ENCODE measurements at regions not wholly inside any gene's neighbourhood (a gene's known extent, or its start where the extent isn't known, plus 50 kb on each side); places are given as distances from the start of the nearest gene placed in this dataset.
A peak's percentile ranks its signal among the peaks of the same experiment; 100 is the strongest.

GRCh38 chr3:124605781-124606579 lies 124.3 kb upstream of the UMPS start:
- H4K20me1 ChIP-seq (ENCODE audit: control insufficient read depth, extremely low read depth, insufficient read depth, low read length) = no peaks in the 10 kb centered on the region
- no peak for TF ChIP-seq EZH2 (IDR thresholded peaks at IDR 0.05; ENCODE audit: low read length, missing control alignments)
- no peak for TF ChIP-seq CTCF (conservative IDR thresholded peaks at IDR 0.05 in 1 of 2, IDR thresholded peaks at IDR 0.05 in 1 of 2; ENCODE audit: low read depth in 1 of 2, low read length in 2 of 2)
- no peak overlapping the region for H2AFZ ChIP-seq (ENCODE audit: low read length)
- H3K4me2 ChIP-seq (ENCODE audit: extremely low read depth, insufficient read depth, low read length) = no peak overlapping the region
- H3K9ac ChIP-seq (ENCODE audit: insufficient read depth, low read length) = no peak overlapping the region
- no peaks in the 10 kb centered on the region for H3K27me3 ChIP-seq (ENCODE audit: control insufficient read depth, insufficient read depth, low read length)
- H3K9me3 ChIP-seq (ENCODE audit: control insufficient read depth, insufficient read depth, low read depth, low read length) = no peaks in the 10 kb centered on the region
- H3K4me1 ChIP-seq (ENCODE audit: control insufficient read depth, extremely low read depth, insufficient read depth, low read length) = no peaks in the 10 kb centered on the region
- H3K36me3 ChIP-seq (ENCODE audit: control insufficient read depth, insufficient read depth, low read length) = no peaks in the 10 kb centered on the region
- DNase-seq (ENCODE audit: low read depth in 2 of 2) = no peak
- H3K4me3 ChIP-seq (replicated peaks in 1 of 4; ENCODE audit: control extremely low read depth in 1 of 4, insufficient read depth in 1 of 4, low read depth in 3 of 4, low read length in 4 of 4) = no peak overlapping the region
- no peaks in the 10 kb centered on the region for H3K79me2 ChIP-seq (ENCODE audit: control insufficient read depth, insufficient read depth, low read length)
- no peak overlapping the region for H3K27ac ChIP-seq (ENCODE audit: insufficient read depth, low read length)

- no peaks in the 10 kb centered on the region for H4K20me1 ChIP-seq (ENCODE audit: control insufficient read depth, extremely low read depth, insufficient read depth, low read length)
- TF ChIP-seq CTCF (conservative IDR thresholded peaks at IDR 0.05 in 1 of 2, IDR thresholded peaks at IDR 0.05 in 1 of 2; ENCODE audit: low read depth in 1 of 2, low read length in 2 of 2) (no peak), EZH2 (IDR thresholded peaks at IDR 0.05; ENCODE audit: low read length, missing control alignments) (no peak)
- H3K9me3 ChIP-seq (ENCODE audit: control insufficient read depth, insufficient read depth, low read depth, low read length) = no peaks in the 10 kb centered on the region
- no peak overlapping the region for H2AFZ ChIP-seq (ENCODE audit: low read length)
- H3K9ac ChIP-seq (ENCODE audit: insufficient read depth, low read length) = no peak overlapping the region
- no peaks in the 10 kb centered on the region for H3K27me3 ChIP-seq (ENCODE audit: control insufficient read depth, insufficient read depth, low read length)
- H3K4me1 ChIP-seq (ENCODE audit: control insufficient read depth, extremely low read depth, insufficient read depth, low read length) = no peaks in the 10 kb centered on the region
- H3K27ac ChIP-seq (ENCODE audit: insufficient read depth, low read length) = no peak overlapping the region
- no peaks in the 10 kb centered on the region for H3K36me3 ChIP-seq (ENCODE audit: control insufficient read depth, insufficient read depth, low read length)
- no peak overlapping the region for H3K4me2 ChIP-seq (ENCODE audit: extremely low read depth, insufficient read depth, low read length)
- peak; percentile 85 to 90 for DNase-seq (ENCODE audit: low read depth in 2 of 2)
- H3K79me2 ChIP-seq (ENCODE audit: control insufficient read depth, insufficient read depth, low read length) = no peaks in the 10 kb centered on the region
- H3K4me3 ChIP-seq (replicated peaks in 1 of 4; ENCODE audit: control extremely low read depth in 1 of 4, insufficient read depth in 1 of 4, low read depth in 3 of 4, low read length in 4 of 4) = no peak overlapping the region
Measured at GRCh38 chr3:124607163-124607562, 123.1 kb upstream of the UMPS start.

GRCh38 chr3:124609402-124609801 lies 120.8 kb upstream of the UMPS start:
- H4K20me1 ChIP-seq (ENCODE audit: control insufficient read depth, extremely low read depth, insufficient read depth, low read length) = no peaks in the 10 kb centered on the region
- no peak overlapping the region for H3K27ac ChIP-seq (ENCODE audit: insufficient read depth, low read length)
- no peaks in the 10 kb centered on the region for H3K36me3 ChIP-seq (ENCODE audit: control insufficient read depth, insufficient read depth, low read length)
- no peak overlapping the region for H3K4me2 ChIP-seq (ENCODE audit: extremely low read depth, insufficient read depth, low read length)
- H3K9me3 ChIP-seq (ENCODE audit: control insufficient read depth, insufficient read depth, low read depth, low read length) = no peaks in the 10 kb centered on the region
- TF ChIP-seq EZH2 (IDR thresholded peaks at IDR 0.05; ENCODE audit: low read length, missing control alignments) = no peak
- no peak for TF ChIP-seq CTCF (conservative IDR thresholded peaks at IDR 0.05 in 1 of 2, IDR thresholded peaks at IDR 0.05 in 1 of 2; ENCODE audit: low read depth in 1 of 2, low read length in 2 of 2)
- H3K9ac ChIP-seq (ENCODE audit: insufficient read depth, low read length) = no peak overlapping the region
- H3K4me1 ChIP-seq (ENCODE audit: control insufficient read depth, extremely low read depth, insufficient read depth, low read length) = no peaks in the 10 kb centered on the region
- no peaks in the 10 kb centered on the region for H3K79me2 ChIP-seq (ENCODE audit: control insufficient read depth, insufficient read depth, low read length)
- peak; percentile 2 to 22 for DNase-seq (ENCODE audit: low read depth in 2 of 2)
- H3K4me3 ChIP-seq (replicated peaks in 1 of 4; ENCODE audit: control extremely low read depth in 1 of 4, insufficient read depth in 1 of 4, low read depth in 3 of 4, low read length in 4 of 4) = no peak overlapping the region
- no peak overlapping the region for H2AFZ ChIP-seq (ENCODE audit: low read length)
- no peaks in the 10 kb centered on the region for H3K27me3 ChIP-seq (ENCODE audit: control insufficient read depth, insufficient read depth, low read length)

Measured in fibroblast of lung (primary cell).